ENCODE measurements at regions not wholly inside any gene's neighbourhood (a gene's known extent, or its start where the extent isn't known, plus 50 kb on each side); places are given as distances from the start of the nearest gene placed in this dataset.

DNA sequence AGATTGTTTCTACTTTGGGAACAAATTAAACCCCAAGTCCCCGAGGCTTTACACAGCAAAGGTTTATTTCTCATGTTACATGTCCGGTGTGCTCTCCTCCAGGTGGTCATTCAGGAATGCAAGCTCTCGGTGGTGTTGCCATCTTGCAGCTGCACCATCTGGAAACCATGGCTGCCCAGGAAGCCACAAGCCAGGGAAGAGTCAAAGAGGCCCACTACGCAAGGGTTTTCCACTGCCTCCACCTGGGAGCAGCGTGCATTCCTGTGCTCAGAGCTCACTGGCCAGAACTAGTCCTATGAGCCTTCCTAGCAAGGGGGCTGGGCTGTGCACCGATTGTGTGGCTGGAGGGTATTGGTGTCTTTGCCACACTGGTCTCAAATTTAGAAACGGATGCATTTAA, 128.8 kb upstream of the FOXF1 start:
- intact Hi-C loops (cut with DNase I; ENCODE audit: low total_unique reads) = no loop called here
- no peak overlapping the region for H3K4me3 ChIP-seq (ENCODE audit: low read depth, poor library complexity, severe bottlenecking)
- no peak for DNase-seq (ENCODE audit: low spot score in 2 of 2)
- WGBS, 2 donors = 65 to 70% methylated on average over 7 of the region's 7 CpGs
- no peak for TF ChIP-seq POLR2A (IDR thresholded peaks at IDR 0.05)
- TF ChIP-seq, protein P1, sequence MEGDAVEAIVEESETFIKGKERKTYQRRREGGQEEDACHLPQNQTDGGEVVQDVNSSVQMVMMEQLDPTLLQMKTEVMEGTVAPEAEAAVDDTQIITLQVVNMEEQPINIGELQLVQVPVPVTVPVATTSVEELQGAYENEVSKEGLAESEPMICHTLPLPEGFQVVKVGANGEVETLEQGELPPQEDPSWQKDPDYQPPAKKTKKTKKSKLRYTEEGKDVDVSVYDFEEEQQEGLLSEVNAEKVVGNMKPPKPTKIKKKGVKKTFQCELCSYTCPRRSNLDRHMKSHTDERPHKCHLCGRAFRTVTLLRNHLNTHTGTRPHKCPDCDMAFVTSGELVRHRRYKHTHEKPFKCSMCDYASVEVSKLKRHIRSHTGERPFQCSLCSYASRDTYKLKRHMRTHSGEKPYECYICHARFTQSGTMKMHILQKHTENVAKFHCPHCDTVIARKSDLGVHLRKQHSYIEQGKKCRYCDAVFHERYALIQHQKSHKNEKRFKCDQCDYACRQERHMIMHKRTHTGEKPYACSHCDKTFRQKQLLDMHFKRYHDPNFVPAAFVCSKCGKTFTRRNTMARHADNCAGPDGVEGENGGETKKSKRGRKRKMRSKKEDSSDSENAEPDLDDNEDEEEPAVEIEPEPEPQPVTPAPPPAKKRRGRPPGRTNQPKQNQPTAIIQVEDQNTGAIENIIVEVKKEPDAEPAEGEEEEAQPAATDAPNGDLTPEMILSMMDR (IDR thresholded peaks at IDR 0.05) = no peak

DNA sequence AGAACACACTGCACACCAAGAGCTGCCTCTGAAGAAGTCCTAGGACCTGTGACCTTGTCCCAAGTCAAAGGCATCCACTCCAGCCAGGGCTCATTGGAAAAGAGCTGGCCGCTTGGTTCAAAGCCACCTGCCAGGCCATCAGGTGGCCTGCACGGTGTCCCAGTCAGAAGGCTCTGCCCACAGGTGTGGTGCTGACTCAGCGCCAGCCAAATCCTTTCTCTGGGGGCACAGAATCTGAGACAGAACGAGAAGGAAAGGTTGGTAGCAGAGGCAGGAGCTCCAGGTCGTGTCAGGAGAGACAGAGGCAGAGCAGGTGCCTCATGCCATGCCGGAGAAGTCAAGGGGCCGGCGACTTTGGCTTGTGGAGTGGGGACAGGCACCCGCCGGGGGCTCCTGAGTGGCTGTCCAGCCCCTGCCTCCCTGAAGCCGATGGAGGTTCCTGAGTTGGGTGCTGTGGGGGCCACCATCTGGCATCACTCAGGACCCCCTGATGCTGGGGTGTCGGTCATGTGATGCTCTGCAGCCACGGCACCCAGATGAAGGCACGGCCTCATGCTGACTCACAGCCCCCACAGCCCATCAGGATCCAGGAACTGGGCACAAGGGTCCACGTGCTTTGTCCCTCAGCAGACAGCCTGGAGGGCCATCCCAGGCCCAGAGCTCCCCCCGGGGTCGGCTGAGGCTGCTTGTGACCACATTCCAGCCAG, 128.1 kb upstream of the FOXF1 start:
- WGBS, 2 donors = 73 to 80% methylated on average over 16 to 17 of the region's 17 CpGs
- no peak for TF ChIP-seq POLR2A (IDR thresholded peaks at IDR 0.05)
- TF ChIP-seq, protein P1 (IDR thresholded peaks at IDR 0.05) = no peak
- H3K4me3 ChIP-seq (ENCODE audit: low read depth, poor library complexity, severe bottlenecking) = no peak overlapping the region
- DNase-seq (ENCODE audit: low spot score in 2 of 2) = no peak
- intact Hi-C loops (cut with DNase I; ENCODE audit: low total_unique reads) = no loop called here

DNA sequence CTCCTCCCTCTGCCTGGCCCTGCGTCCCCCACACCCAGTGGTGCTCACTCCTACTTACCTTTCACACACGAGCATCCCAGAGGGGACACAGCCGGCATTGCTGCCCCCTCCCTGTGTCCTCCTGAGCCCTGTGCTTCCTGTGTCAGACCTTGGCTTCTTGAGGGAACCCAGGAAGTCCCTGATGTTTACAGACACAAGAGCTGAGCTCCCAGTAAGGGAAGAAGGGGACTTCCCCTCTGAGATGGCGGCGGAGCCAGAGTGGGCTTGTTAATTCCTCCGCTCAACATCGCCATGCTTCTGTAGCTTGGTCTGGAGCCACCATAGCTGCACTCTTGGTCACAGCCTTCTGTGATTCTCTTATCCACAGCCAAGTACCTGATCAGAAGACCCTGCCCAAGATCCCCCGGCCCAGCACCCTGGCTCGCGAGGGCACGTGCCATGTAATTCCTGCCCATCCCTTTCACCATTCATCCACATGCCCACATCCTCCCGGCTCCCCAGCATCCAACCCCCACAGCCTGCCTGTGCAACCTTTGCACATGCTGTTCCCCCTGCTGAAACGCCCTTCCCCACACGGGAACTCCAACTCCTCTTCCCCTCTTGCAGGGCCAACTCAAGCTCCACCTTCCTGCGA, 127.4 kb upstream of the FOXF1 start:
- intact Hi-C loops (cut with DNase I; ENCODE audit: low total_unique reads) = no loop called here
- DNase-seq (ENCODE audit: low spot score in 2 of 2) = no peak
- 85 to 86% methylated on average over 12 to 15 of the region's 15 CpGs for WGBS, 2 donors
- no peak overlapping the region for H3K4me3 ChIP-seq (ENCODE audit: low read depth, poor library complexity, severe bottlenecking)
- TF ChIP-seq, protein P1 (IDR thresholded peaks at IDR 0.05) = no peak
- TF ChIP-seq POLR2A (IDR thresholded peaks at IDR 0.05) = no peak

DNA sequence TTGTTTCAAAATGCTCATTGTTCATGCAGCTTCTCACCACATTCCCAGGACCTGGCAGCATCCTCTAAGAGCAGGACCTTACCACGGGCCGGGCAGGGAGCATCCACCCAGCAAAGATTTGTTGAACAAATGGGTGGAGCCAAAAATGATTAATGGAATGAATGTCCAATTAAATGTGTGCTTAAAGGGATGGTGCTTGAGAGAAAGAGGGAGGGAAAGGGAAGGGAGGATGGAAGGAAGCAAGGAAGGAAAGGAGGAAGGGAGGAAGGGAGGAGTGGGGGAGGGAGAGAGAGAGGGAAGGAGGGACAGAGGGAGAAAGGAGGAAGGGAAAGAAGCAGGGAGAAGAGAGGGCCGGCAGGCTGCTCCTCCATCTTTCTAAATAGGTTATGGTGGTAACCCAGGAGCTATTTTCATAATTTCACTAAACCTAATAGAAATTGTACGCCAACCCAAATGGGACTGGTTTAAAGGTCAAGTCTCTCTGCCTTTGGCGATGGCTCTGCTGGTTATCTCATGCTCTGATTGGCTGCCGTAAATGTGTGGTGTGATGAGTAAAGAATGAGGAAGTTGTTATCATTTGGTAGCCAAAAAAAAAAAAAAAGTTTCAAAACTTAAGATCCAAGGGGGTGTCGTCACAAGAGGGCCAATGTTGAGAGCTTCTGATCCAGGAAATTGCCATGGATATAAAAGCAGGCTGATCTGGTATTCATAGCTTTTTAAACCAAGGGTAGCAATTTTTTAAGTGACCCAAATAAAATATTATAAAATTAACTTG, 126.7 kb upstream of the FOXF1 start:
- no peak overlapping the region for H3K4me3 ChIP-seq (ENCODE audit: low read depth, poor library complexity, severe bottlenecking)
- 22 to 25% methylated on average over 7 of the region's 7 CpGs for WGBS, 2 donors
- DNase-seq (ENCODE audit: low spot score in 2 of 2) = no peak
- no peak for TF ChIP-seq POLR2A (IDR thresholded peaks at IDR 0.05)
- TF ChIP-seq, protein P1 (IDR thresholded peaks at IDR 0.05) = no peak
- intact Hi-C loops (cut with DNase I; ENCODE audit: low total_unique reads) = no loop called here

DNA sequence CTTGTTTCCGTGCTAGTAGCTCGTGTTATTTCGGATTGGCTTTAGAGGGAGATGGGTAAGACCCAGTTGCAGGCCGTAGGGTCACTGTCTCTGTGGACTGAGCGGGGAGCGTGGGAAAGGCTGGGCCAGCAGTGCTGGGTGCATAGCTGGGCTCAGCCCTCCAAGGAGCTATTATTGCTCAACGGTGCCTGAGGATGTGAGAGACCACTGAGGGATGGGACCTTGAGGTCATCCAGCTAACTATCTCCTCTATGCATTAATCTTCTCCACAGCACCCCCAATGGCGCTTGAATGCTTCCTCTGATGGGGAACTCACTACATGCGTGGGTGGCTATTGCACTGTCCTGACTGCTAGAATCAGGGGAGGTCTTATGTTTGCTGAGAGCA, 126.1 kb upstream of the FOXF1 start:
- no peak for TF ChIP-seq POLR2A (IDR thresholded peaks at IDR 0.05)
- TF ChIP-seq, protein P1 (IDR thresholded peaks at IDR 0.05) = no peak
- intact Hi-C loops (cut with DNase I; ENCODE audit: low total_unique reads) = no loop called here
- WGBS, 2 donors = 65 to 73% methylated on average over 9 of the region's 9 CpGs
- no peak for DNase-seq (ENCODE audit: low spot score in 2 of 2)
- H3K4me3 ChIP-seq (ENCODE audit: low read depth, poor library complexity, severe bottlenecking) = no peak overlapping the region

All from lower leg skin (tissue), 4 donors.